HPDE6-E6E7 (cell line): ENCODE measurements at regions not wholly inside any gene's neighbourhood (a gene's known extent, or its start where the extent isn't known, plus 50 kb on each side); places are given as distances from the start of the nearest gene placed in this dataset.

Experiments
- DNase-seq: peaks from one replicate; pipeline ENCODE4 v3.0.0; 2011; ENCODE audit warnings: missing footprints; ENCODE audit errors: extremely low spot score

DNA sequence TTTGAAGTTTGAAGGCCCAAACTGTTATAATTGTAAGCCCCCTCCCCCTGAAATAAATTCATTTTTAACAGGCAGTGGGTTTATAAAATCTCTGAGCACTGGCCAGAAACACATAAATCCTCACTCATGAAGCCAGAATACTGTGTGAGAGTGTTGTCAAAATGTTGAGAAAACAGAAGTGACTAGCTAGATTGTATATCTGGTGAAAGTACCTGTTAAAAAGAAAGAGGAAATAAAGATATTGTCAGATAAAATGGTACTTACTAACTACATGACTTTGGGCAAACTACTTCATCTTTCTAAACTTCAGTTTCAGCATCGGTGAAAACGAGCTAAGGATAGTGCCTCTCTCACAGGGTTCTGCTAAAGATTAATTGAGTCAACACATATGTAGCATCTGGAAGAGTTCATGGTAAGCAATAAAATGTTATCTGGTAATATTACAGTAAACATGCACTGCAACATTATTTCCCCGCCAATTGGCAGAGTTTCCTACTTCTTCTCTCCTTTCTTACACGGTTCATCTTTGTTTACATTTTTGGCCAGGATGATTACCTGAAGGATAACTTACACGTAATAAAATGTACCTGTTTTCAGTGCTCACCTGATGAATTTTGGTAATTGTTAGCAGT, 202.5 kb upstream of the CHRM2 start:
- no peak for DNase-seq

DNA sequence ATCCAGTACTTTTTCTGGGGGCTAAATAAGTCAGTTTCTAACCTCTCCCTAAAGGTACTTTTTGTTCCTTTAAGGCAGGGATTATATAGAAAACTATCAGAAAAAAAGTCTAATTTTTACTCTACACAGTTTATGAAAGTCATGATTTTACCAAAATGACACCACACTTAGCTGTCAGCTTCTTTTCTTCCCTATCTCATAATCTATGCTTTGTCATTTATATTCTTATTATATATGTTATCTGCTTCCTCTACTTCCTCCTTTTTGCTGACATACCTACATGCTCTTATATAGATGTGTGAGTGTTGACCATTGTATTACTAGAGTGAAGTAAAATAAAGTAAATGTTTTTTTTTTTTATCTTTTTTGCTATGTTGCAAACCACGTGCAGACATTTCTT, 203.9 kb upstream of the CHRM2 start:
- no peak for DNase-seq

DNA sequence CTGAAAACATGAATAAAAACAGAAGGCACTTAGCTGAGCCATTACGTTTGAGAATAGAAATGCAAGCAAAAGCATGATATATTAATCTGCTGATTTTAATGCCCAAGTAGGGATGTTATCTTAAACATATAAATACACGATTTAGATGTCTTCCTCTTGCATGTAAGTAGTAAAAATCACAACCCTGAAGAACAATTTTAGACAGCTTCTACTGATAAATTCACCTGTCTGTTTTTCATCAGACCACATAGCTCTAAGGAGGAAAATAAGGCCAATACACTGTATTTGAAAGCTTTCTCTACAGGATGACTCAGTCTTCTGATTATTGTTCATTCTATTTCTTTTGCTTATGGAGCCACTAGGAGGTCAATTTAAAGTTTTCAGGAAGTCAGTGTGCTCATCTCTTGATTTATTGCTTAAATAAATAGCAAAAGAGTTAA, 210.9 kb upstream of the CHRM2 start:
- no peak for DNase-seq

- DNase-seq: no peak
Observed at GRCh38 chr7:136656516-136656915, 211.9 kb upstream of the CHRM2 start.

- DNase-seq: no peak
Observed at GRCh38 chr7:136655414-136655813, 213.0 kb upstream of the CHRM2 start.

DNA sequence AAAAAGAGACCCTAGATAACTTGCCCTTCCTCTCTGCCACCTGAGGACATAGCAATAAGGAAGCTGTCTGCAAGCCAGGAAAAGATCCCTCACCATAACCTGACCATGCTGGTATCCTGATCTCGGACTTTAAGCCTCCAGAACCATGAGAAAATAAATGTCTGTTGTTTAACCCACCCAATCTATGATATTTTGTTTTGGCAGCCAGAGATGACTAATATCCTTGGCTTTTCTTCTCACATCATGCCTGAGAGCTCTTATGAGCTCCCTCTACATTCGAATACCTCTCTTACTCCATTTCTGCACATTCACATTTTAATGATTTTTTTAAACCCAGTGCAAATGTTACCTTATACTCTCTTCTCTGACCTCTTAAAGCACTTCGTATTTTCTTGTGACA, 214.0 kb upstream of the CHRM2 start:
- DNase-seq: no peak

GRCh38 chr7:136652635-136653370, 215.6 kb upstream of the CHRM2 start:
- DNase-seq: no peak

- no peak for DNase-seq
Observed at GRCh38 chr7:136640977-136641376, 227.5 kb upstream of the CHRM2 start.

- no peak for DNase-seq
Observed at GRCh38 chr7:136637813-136638212, 230.6 kb upstream of the CHRM2 start.

DNA sequence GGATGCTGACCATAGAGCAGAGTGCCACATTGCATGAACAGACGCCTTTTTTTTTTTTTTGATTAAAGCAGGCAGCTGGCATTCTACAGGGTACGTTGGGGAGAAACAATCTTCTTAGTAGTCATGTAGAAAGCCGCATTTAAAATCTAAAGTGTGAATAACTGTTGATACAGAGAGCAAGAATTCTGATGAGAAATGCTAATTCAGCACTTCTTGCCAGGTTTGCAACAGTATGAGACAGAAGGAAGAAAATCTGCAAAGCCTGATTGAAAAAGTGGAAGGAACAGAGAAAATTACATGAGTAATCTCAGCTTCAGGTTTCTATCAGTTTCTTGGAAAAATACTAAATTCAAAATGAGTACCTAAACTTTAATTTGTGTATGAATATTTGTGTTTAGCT, 232.7 kb upstream of the CHRM2 start:
- DNase-seq: no peak

- DNase-seq: no peak
Observed at GRCh38 chr7:136618818-136619217, 249.6 kb upstream of the CHRM2 start.

- no peak for DNase-seq
Observed at GRCh38 chr7:136617176-136617575, 251.3 kb upstream of the CHRM2 start.

DNA sequence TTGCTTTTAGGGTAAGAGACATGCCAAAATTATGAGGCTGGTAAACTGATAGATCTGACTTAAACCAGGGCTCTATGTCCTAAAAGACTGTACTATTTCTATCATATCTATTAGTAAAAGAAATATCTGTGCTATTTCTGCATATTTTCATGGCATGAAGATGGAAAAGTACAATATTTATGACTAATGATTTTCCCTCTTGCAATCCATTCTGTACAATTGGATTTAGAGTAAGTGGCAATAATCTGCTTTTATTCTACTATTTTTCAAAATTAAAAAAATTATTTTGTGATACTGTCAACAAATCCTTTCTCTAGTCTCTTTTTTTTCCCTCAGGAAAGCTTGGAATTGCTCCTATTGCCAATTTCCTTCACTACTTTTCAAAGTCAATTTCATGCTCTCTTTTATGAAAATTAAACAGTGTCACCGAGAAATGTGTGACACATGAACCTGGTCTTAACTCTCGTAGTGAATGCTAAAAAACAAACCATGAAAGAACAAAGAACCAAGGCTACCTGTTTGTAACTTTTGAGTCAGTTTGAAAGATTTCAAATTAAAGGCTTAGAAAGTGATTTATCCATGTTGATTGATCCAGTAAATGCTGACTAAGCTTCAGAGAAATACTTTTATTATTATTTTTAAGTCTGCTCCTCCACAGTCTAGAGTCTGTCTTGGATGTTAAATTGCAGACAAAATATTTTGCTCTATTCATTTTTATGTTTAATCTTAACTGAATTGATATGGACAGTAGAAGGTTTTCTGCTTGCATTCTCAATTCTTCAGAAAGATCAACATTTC, 262.7 kb upstream of the CHRM2 start:
- DNase-seq: no peak

DNA sequence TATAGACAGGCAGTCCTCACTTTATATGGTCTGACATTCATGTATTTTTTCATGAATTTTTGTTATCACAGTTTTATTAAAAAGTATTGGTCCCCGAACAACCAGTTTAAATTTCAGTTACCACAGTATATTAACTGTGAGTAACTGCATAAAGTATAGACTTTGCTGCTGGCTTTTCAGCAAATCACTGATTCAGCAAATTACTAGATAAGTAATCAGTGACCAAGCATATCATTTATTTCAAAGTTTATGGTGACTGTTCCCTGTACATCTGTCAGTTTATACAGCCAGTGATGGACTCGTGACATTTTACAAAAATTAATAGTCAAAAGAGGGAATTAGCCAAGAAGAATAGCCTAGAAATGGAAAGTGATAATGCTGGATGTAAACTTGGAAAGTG, 266.7 kb upstream of the CHRM2 start:
- no peak for DNase-seq

DNA sequence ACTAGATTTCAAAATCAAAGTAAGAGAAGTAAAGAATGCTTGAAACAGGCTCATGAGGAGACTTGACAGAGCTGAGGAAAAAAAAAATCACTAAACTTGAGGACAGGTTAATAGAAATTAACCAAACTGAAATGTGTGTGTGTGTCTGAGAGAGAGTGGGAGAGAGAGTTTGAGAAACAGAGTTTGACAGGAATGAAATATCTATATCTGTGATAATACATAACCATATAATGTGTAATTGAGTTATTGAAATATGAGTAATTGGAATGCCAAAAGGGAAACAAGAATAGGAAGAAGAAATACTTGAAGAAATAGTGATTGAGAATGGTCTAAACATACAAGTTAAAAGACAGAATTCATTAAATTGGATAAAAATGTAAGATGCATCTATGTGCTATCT, 268.0 kb upstream of the CHRM2 start:
- DNase-seq: no peak

GRCh38 chr7:136594739-136595144, 273.7 kb upstream of the CHRM2 start:
- DNase-seq: no peak

DNA sequence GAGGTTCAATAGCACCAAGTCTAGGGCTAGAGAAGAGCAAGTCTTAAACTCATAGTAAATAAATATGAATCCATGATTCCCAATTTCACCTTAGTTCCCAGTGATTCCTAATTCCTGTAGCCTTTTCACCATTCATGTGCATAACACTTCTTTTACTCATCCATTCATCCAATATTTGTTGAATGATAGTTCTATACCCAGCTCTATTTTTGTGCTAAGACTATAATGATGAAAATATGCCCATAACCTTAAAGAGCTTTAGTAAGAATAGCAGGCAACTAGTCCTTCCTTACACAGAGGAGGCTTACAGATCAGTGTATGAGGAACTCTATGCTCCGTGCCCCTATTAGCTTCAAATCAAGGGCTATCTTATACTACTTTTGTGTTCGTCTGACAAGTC, 280.2 kb upstream of the CHRM2 start:
- DNase-seq: no peak

- no peak for DNase-seq
Observed at GRCh38 chr7:136585954-136586670, 282.3 kb upstream of the CHRM2 start.

DNA sequence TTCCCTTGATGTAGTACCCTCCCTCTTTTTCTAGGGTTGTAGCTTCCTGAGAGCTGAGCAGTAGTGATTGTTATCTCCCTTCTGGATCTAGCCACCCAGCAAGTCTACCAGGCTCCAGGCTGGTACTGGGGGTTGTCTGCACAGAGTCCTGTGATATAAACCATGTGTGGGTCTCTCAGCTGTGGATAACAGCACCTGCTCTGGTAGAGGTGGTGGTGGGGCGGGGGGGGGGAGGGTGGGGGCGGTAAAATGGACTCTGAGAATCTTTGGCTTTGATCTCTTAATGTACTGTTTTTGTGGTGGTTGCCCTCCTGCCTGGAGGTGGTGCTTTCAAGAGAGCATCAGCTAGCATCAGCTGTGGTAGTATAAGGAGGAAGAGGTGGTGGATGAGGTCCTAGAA, 302.0 kb upstream of the CHRM2 start:
- DNase-seq: no peak

DNA sequence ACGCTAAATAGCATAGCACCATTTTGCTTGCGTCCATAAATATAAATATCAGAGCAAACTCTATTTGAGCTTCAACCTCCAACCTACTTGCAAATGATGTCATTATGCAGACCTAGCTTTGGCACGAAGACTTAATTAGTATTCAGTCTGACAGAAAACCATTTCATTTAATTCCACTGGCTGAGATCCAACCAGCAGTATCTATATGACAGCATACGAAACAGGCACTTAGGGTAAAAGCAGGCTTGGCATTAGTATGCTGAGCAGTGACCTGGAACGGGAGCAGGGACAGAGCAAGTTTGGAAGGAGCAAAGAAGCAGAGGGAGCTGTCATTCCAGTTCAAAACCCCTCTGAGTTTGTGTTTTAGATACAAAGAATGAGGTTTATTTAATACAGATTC, 312.5 kb upstream of the CHRM2 start:
- DNase-seq: no peak

GRCh38 chr7:136551618-136552017, 316.8 kb upstream of the CHRM2 start:
- DNase-seq: no peak

- no peak for DNase-seq
Observed at GRCh38 chr7:136549756-136550155, 318.7 kb upstream of the CHRM2 start.
